Neural progenitor cell (in vitro differentiated cells): ENCODE measurements at regions not wholly inside any gene's neighbourhood (a gene's known extent, or its start where the extent isn't known, plus 50 kb on each side); places are given as distances from the start of the nearest gene placed in this dataset.

Experiments
- CTCF ChIP-seq: fragments of 200-600 bp; sonication (generic); IDR thresholded peaks from 2 replicates; pipeline ENCODE4 v1.5.1; 2017; ENCODE audit warnings: antibody characterized with exemption, mild to moderate bottlenecking
- EZH2 ChIP-seq: fragments of 200-600 bp; sonication (generic); IDR thresholded peaks from 2 replicates; pipeline ENCODE4 v1.6.1; 2017; ENCODE audit warnings: antibody characterized with exemption, mild to moderate bottlenecking, moderate library complexity

GRCh38 chr13:50345804-50346203 lies 330.6 kb downstream of the KCNRG start:
- no peak for TF ChIP-seq CTCF
- no peak for TF ChIP-seq EZH2
